ENCODE measurements at regions not wholly inside any gene's neighbourhood (a gene's known extent, or its start where the extent isn't known, plus 50 kb on each side); places are given as distances from the start of the nearest gene placed in this dataset.

GRCh38 chr3:124424396-124424795, 305.9 kb upstream of the UMPS start:
- TF ChIP-seq EZH2phosphoT487 (IDR thresholded peaks at IDR 0.05; ENCODE audit: low read length) (no peak), CTCF (IDR thresholded peaks at IDR 0.05; ENCODE audit: low read length) (no peak)
